Suprapubic skin (tissue), 4 donors: ENCODE measurements at regions not wholly inside any gene's neighbourhood (a gene's known extent, or its start where the extent isn't known, plus 50 kb on each side); places are given as distances from the start of the nearest gene placed in this dataset.

Experiments used
- DNase-seq, 2 donors: peaks; one replicate each; pipeline ENCODE4 v3.0.0-alpha.2; 2019; ENCODE audit warnings: low spot score in 2 of 2
- H3K27ac ChIP-seq: fragments of 200-600 bp; sonication (generic); one replicate; pipeline ENCODE4 v1.5.1; 2019
- H3K27me3 ChIP-seq: fragments of 200-600 bp; sonication (generic); one replicate; pipeline ENCODE4 v1.5.1; 2019
- H3K36me3 ChIP-seq: fragments of 200-600 bp; sonication (generic); one replicate; pipeline ENCODE4 v1.5.1; 2019
- H3K4me1 ChIP-seq: fragments of 200-600 bp; sonication (generic); one replicate; pipeline ENCODE4 v1.5.1; 2019
- H3K4me3 ChIP-seq: fragments of 200-600 bp; sonication (generic); one replicate; pipeline ENCODE4 v1.5.1; 2019; ENCODE audit warnings: mild to moderate bottlenecking
- H3K9me3 ChIP-seq: fragments of 200-600 bp; sonication (generic); one replicate; pipeline ENCODE4 v1.5.1; 2019
- CTCF ChIP-seq, 2 donors: fragments of 200-600 bp in 1 of 2; fragments of 450-650 bp in 1 of 2; sonication (generic) in 1 of 2; IDR thresholded peaks; one replicate each; pipeline ENCODE4 v1.5.1; 2016 to 2019; ENCODE audit warnings: antibody characterized with exemption in 2 of 2, mild to moderate bottlenecking in 1 of 2, moderate library complexity in 1 of 2
- EP300 ChIP-seq: sonication (generic); formaldehyde crosslinking; IDR thresholded peaks from one replicate; pipeline ENCODE4 v1.6.1; 2017; ENCODE audit warnings: antibody characterized with exemption
- POLR2A ChIP-seq, 2 donors: fragments of 450-650 bp; IDR thresholded peaks; one replicate each; pipeline ENCODE4 v1.6.1; 2017; ENCODE audit warnings: antibody characterized with exemption in 2 of 2, mild to moderate bottlenecking in 2 of 2, moderate library complexity in 2 of 2
- POLR2AphosphoS5 ChIP-seq, 3 donors: sonication (generic); formaldehyde crosslinking; IDR thresholded peaks; one replicate each; pipeline ENCODE4 v1.6.1; 2017; ENCODE audit warnings: antibody characterized with exemption in 3 of 3
- WGBS: methylation state at CpG from one replicate; pipeline ENCODE4 v1.1.5; 2018; 5-methylcytosine and 5-hydroxymethylcytosine counted together

GRCh38 chr20:40930561-40930960 lies 98.1 kb upstream of the TOP1 start:
- TF ChIP-seq EP300 (no peak), POLR2A (IDR thresholded peaks at IDR 0.05) (no peak), CTCF (IDR thresholded peaks at IDR 0.05) (no peak), POLR2AphosphoS5 (IDR thresholded peaks at IDR 0.05) (no peak)
- DNase-seq, result no peak
- Histone ChIP-seq H3K4me1 (no peaks in the 10 kb centered on the region), H3K9me3 (no peaks in the 10 kb centered on the region), H3K4me3 (no peak overlapping the region), H3K27me3 (no peaks in the 10 kb centered on the region), H3K27ac (no peak overlapping the region), H3K36me3 (no peaks in the 10 kb centered on the region)
- 79% methylated on average over 1 of the region's 1 CpG for WGBS

- Histone ChIP-seq H3K4me3 (no peak overlapping the region), H3K4me1 (no peaks in the 10 kb centered on the region), H3K36me3 (no peaks in the 10 kb centered on the region), H3K27ac (no peak overlapping the region), H3K27me3 (no peaks in the 10 kb centered on the region), H3K9me3 (no peaks in the 10 kb centered on the region)
- no peak for TF ChIP-seq POLR2AphosphoS5 (IDR thresholded peaks at IDR 0.05)
- no peak for TF ChIP-seq POLR2A (IDR thresholded peaks at IDR 0.05)
- no peak for TF ChIP-seq CTCF (IDR thresholded peaks at IDR 0.05)
- TF ChIP-seq EP300, result no peak
- 78% methylated on average over 4 of the region's 4 CpGs for WGBS
- no peak for DNase-seq
Observed at GRCh38 chr20:40931410-40932044, 97.1 kb upstream of the TOP1 start.

- H3K27ac ChIP-seq, result no peak overlapping the region
- no CpG with 5 or more reads among the region's 1 CpG for WGBS
- H3K4me1 ChIP-seq, result no peaks in the 10 kb centered on the region
- DNase-seq, result no peak
- H3K9me3 ChIP-seq, result no peaks in the 10 kb centered on the region
- no peaks in the 10 kb centered on the region for H3K27me3 ChIP-seq
- H3K36me3 ChIP-seq, result no peaks in the 10 kb centered on the region
- H3K4me3 ChIP-seq, result no peak overlapping the region
- TF ChIP-seq POLR2A (IDR thresholded peaks at IDR 0.05), result no peak
- no peak for TF ChIP-seq POLR2AphosphoS5 (IDR thresholded peaks at IDR 0.05)
- TF ChIP-seq CTCF (IDR thresholded peaks at IDR 0.05), result no peak
- no peak for TF ChIP-seq EP300
Observed at GRCh38 chr20:40932436-40932835, 96.2 kb upstream of the TOP1 start.

- Histone ChIP-seq H3K9me3 (no peaks in the 10 kb centered on the region), H3K36me3 (no peaks in the 10 kb centered on the region), H3K27ac (no peak overlapping the region), H3K27me3 (no peaks in the 10 kb centered on the region), H3K4me3 (no peak overlapping the region), H3K4me1 (no peaks in the 10 kb centered on the region)
- no peak for TF ChIP-seq POLR2A (IDR thresholded peaks at IDR 0.05)
- TF ChIP-seq EP300, result no peak
- no peak for TF ChIP-seq CTCF (IDR thresholded peaks at IDR 0.05)
- no peak for TF ChIP-seq POLR2AphosphoS5 (IDR thresholded peaks at IDR 0.05)
- WGBS, result 97% methylated on average over 1 of the region's 1 CpG
- DNase-seq, result no peak
Observed at GRCh38 chr20:40933758-40934157, 94.9 kb upstream of the TOP1 start.

GRCh38 chr20:40938020-40938419 lies 90.6 kb upstream of the TOP1 start:
- 77% methylated on average over 4 of the region's 4 CpGs for whole genome bisulfite sequencing
- Histone ChIP-seq H3K9me3 (no peaks in the 10 kb centered on the region), H3K27ac (no peak overlapping the region), H3K27me3 (no peaks in the 10 kb centered on the region), H3K4me1 (no peaks in the 10 kb centered on the region), H3K4me3 (no peak overlapping the region), H3K36me3 (no peaks in the 10 kb centered on the region)
- TF ChIP-seq CTCF (IDR thresholded peaks at IDR 0.05), result no peak
- TF ChIP-seq EP300, result no peak
- no peak for TF ChIP-seq POLR2A (IDR thresholded peaks at IDR 0.05)
- no peak for TF ChIP-seq POLR2AphosphoS5 (IDR thresholded peaks at IDR 0.05)
- no peak for DNase-seq
